Liver (tissue), 8 donors: ENCODE measurements at regions not wholly inside any gene's neighbourhood (a gene's known extent, or its start where the extent isn't known, plus 50 kb on each side); places are given as distances from the start of the nearest gene placed in this dataset.

ENCODE experiments used
- DNase-seq: peaks from one replicate; pipeline ENCODE4 v3.0.0-alpha.2; 2017; ENCODE audit warnings: low spot score
- H3K27ac ChIP-seq, 2 donors: one replicate each; pipeline ENCODE4 v1.7.0; 2013; ENCODE audit warnings: inconsistent platforms in 2 of 2, low read length in 2 of 2, control low read depth in 1 of 2, low read depth in 1 of 2, mild to moderate bottlenecking in 1 of 2
- H3K27me3 ChIP-seq, 4 donors: one replicate each; pipeline versions ENCODE4 v1.6.1 to v1.7.0; 2013; ENCODE audit warnings: low read length in 3 of 4, inconsistent platforms in 1 of 4, mild to moderate bottlenecking in 1 of 4, moderate library complexity in 1 of 4; ENCODE audit not compliant: control insufficient read depth in 4 of 4, insufficient read depth in 4 of 4
- H3K36me3 ChIP-seq, 4 donors: one replicate each; pipeline versions ENCODE4 v1.6.1 to v1.7.0; 2013; ENCODE audit warnings: low read length in 3 of 4, mild to moderate bottlenecking in 3 of 4, low read depth in 1 of 4, moderate library complexity in 1 of 4; ENCODE audit not compliant: control insufficient read depth in 4 of 4, insufficient read depth in 3 of 4
- H3K4me1 ChIP-seq, 4 donors: one replicate each; pipeline versions ENCODE4 v1.6.1 to v1.7.0; 2013; ENCODE audit warnings: low read length in 3 of 4, mild to moderate bottlenecking in 3 of 4, moderate library complexity in 1 of 4; ENCODE audit not compliant: control insufficient read depth in 4 of 4, insufficient read depth in 4 of 4
- H3K4me3 ChIP-seq, 3 donors: one replicate each; pipeline versions ENCODE4 v1.6.1 to v1.7.0; 2013; ENCODE audit warnings: low read length in 3 of 3, control low read depth in 1 of 3, low read depth in 1 of 3, mild to moderate bottlenecking in 1 of 3
- H3K9ac ChIP-seq, 2 donors: one replicate each; pipeline ENCODE4 v1.7.0; 2013; ENCODE audit warnings: low read length in 2 of 2, mild to moderate bottlenecking in 2 of 2, moderate library complexity in 2 of 2, control low read depth in 1 of 2, low read depth in 1 of 2
- H3K9me3 ChIP-seq, 4 donors: one replicate each; pipeline versions ENCODE4 v1.6.1 to v1.7.0; 2013; ENCODE audit warnings: low read length in 3 of 4; ENCODE audit not compliant: control insufficient read depth in 4 of 4
- EGR1 ChIP-seq, 2 donors: IDR thresholded peaks; 2 replicates each; pipeline ENCODE4 v1.6.1; 2016 to 2018; ENCODE audit warnings: antibody characterized with exemption in 2 of 2, low read depth in 2 of 2
- FOXA1 ChIP-seq: IDR thresholded peaks from 2 replicates; pipeline ENCODE4 v1.6.1; 2016; ENCODE audit warnings: antibody characterized with exemption
- FOXA2 ChIP-seq: IDR thresholded peaks from 2 replicates; pipeline ENCODE4 v1.6.1; 2016; ENCODE audit warnings: antibody characterized with exemption
- GABPA ChIP-seq, 2 donors: IDR thresholded peaks in 1 of 2; conservative IDR thresholded peaks in 1 of 2; 2 replicates each; pipeline ENCODE4 v1.6.1; 2016; ENCODE audit warnings: antibody characterized with exemption in 2 of 2, mild to moderate bottlenecking in 1 of 2, moderate library complexity in 1 of 2
- HNF4A ChIP-seq, 2 donors: conservative IDR thresholded peaks; 2 replicates each; pipeline ENCODE4 v1.6.1; 2016; ENCODE audit warnings: antibody characterized with exemption in 2 of 2, mild to moderate bottlenecking in 2 of 2
- JUND ChIP-seq, 2 donors: IDR thresholded peaks; 2 replicates each; pipeline ENCODE4 v1.6.1; 2016; ENCODE audit warnings: antibody characterized with exemption in 2 of 2
- NR2F2 ChIP-seq: IDR thresholded peaks from 2 replicates; pipeline ENCODE4 v1.6.1; 2016; ENCODE audit warnings: antibody characterized with exemption
- RAD21 ChIP-seq, 2 donors: IDR thresholded peaks; 2 replicates each; pipeline ENCODE4 v1.6.1; 2016; ENCODE audit warnings: antibody characterized with exemption in 2 of 2, mild to moderate bottlenecking in 2 of 2
- RXRA ChIP-seq, 2 donors: IDR thresholded peaks; 2 replicates each; pipeline ENCODE4 v1.6.1; 2017 to 2018; ENCODE audit warnings: antibody characterized with exemption in 2 of 2, mild to moderate bottlenecking in 1 of 2
- SP1 ChIP-seq: IDR thresholded peaks from 2 replicates; pipeline ENCODE4 v1.6.1; 2018; ENCODE audit warnings: antibody characterized with exemption, mild to moderate bottlenecking
- TAF1 ChIP-seq: conservative IDR thresholded peaks from 2 replicates; pipeline ENCODE4 v1.6.1; 2016; ENCODE audit warnings: antibody characterized with exemption, mild to moderate bottlenecking
- WGBS: extraction: QIAGEN DNeasy Blood & Tissue Kit; methylation state at CpG from one replicate; pipeline ENCODE4 v1.1.7; 2013; 5-methylcytosine and 5-hydroxymethylcytosine counted together
- TF ChIP-seq, protein P1 (sequence below): IDR thresholded peaks from 2 replicates; pipeline ENCODE4 v1.6.1; 2016; ENCODE audit warnings: antibody characterized with exemption, mild to moderate bottlenecking
- TF ChIP-seq, protein P2 (sequence below): fragments of 150-350 bp; IDR thresholded peaks from 2 replicates; pipeline ENCODE4 v1.5.1; 2017; ENCODE audit warnings: improper control_type of control experiment, low read depth, low read length; ENCODE audit not compliant: missing input control
- TF ChIP-seq, protein P3 (sequence below): IDR thresholded peaks from 2 replicates; pipeline ENCODE4 v1.6.1; 2016; ENCODE audit warnings: antibody characterized with exemption
- donor health status: healthy.
- donor health status: healthy.
- donor health status: healthy.
- donor health status: healthy.
- donor health status: healthy.

DNA sequence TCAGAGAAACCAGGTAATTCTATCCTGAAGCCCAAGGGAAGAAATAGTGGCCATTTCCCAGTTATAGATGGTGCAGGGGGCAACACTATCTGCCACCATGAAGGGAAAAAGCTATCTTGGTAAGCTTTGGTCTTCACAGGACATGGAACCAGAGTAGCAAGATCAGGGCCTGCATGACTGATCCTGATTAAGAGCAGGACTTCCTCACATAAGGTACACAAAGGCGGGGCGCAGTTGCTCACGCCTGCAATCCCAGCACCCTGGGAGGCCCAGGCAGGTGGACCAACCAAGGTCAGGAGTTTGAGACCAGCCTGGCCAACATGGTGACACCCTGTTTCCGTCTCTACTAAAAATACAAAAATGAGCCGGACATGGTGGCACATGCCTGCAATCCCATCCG, 148.4 kb upstream of the USP9X start:
- Histone ChIP-seq H3K4me3 (no peak overlapping the region), H3K27ac (no peak overlapping the region), H3K9ac (no peak overlapping the region), H3K27me3 (no peaks in the 10 kb centered on the region), H3K9me3 (no peaks in the 10 kb centered on the region), H3K4me1 (peaks cover 0 to 4% (median under 1%) of the 10 kb centered on the region in 4 donors), H3K36me3 (no peaks in the 10 kb centered on the region)
- WGBS, result 98% methylated on average over 6 of the region's 6 CpGs
- no peak for DNase-seq
- no peak for TF ChIP-seq RXRA (IDR thresholded peaks at IDR 0.05)
- TF ChIP-seq, protein P1, sequence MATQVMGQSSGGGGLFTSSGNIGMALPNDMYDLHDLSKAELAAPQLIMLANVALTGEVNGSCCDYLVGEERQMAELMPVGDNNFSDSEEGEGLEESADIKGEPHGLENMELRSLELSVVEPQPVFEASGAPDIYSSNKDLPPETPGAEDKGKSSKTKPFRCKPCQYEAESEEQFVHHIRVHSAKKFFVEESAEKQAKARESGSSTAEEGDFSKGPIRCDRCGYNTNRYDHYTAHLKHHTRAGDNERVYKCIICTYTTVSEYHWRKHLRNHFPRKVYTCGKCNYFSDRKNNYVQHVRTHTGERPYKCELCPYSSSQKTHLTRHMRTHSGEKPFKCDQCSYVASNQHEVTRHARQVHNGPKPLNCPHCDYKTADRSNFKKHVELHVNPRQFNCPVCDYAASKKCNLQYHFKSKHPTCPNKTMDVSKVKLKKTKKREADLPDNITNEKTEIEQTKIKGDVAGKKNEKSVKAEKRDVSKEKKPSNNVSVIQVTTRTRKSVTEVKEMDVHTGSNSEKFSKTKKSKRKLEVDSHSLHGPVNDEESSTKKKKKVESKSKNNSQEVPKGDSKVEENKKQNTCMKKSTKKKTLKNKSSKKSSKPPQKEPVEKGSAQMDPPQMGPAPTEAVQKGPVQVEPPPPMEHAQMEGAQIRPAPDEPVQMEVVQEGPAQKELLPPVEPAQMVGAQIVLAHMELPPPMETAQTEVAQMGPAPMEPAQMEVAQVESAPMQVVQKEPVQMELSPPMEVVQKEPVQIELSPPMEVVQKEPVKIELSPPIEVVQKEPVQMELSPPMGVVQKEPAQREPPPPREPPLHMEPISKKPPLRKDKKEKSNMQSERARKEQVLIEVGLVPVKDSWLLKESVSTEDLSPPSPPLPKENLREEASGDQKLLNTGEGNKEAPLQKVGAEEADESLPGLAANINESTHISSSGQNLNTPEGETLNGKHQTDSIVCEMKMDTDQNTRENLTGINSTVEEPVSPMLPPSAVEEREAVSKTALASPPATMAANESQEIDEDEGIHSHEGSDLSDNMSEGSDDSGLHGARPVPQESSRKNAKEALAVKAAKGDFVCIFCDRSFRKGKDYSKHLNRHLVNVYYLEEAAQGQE, result no peak
- no peak for TF ChIP-seq RAD21 (IDR thresholded peaks at IDR 0.05)
- no peak for TF ChIP-seq JUND (IDR thresholded peaks at IDR 0.05)
- no peak for TF ChIP-seq NR2F2
- TF ChIP-seq GABPA (IDR thresholded peaks at IDR 0.05 in 1 of 2, conservative IDR thresholded peaks at IDR 0.05 in 1 of 2), result no peak

DNA sequence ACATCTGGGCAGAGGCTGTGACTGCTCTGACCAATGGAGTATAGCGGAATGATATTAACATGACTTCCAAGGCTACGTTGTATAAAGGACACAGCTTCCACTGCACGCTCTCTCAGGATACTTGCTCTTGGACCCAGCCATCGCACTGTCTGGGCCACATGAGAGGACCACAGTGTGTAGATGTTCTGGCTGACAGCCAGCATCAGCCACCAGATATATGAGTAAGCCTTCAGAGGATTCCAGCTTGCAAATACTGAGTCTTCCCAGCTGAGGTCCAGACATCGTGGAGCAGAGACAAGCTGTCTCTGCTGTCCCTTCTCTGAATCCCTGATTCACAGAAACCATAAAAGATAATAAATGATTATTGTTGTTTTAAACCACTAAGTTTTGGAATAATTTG, 146.8 kb upstream of the USP9X start:
- no peak for TF ChIP-seq HNF4A (conservative IDR thresholded peaks at IDR 0.05)
- TF ChIP-seq, protein P2, sequence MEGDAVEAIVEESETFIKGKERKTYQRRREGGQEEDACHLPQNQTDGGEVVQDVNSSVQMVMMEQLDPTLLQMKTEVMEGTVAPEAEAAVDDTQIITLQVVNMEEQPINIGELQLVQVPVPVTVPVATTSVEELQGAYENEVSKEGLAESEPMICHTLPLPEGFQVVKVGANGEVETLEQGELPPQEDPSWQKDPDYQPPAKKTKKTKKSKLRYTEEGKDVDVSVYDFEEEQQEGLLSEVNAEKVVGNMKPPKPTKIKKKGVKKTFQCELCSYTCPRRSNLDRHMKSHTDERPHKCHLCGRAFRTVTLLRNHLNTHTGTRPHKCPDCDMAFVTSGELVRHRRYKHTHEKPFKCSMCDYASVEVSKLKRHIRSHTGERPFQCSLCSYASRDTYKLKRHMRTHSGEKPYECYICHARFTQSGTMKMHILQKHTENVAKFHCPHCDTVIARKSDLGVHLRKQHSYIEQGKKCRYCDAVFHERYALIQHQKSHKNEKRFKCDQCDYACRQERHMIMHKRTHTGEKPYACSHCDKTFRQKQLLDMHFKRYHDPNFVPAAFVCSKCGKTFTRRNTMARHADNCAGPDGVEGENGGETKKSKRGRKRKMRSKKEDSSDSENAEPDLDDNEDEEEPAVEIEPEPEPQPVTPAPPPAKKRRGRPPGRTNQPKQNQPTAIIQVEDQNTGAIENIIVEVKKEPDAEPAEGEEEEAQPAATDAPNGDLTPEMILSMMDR, result no peak
- TF ChIP-seq EGR1 (IDR thresholded peaks at IDR 0.05; ENCODE audit: low read depth in 2 of 2), result no peak
- no peak for TF ChIP-seq SP1
- no peak for TF ChIP-seq FOXA2
- no peak for TF ChIP-seq TAF1
- no peak for TF ChIP-seq GABPA (IDR thresholded peaks at IDR 0.05 in 1 of 2, conservative IDR thresholded peaks at IDR 0.05 in 1 of 2)
- no peak for TF ChIP-seq FOXA1
- TF ChIP-seq NR2F2, result no peak
- Histone ChIP-seq H3K4me3 (no peak overlapping the region), H3K9me3 (no peaks in the 10 kb centered on the region), H3K4me1 (peaks cover 0 to 4% (median 0%) of the 10 kb centered on the region in 4 donors), H3K27me3 (no peaks in the 10 kb centered on the region), H3K9ac (no peak overlapping the region), H3K36me3 (no peaks in the 10 kb centered on the region), H3K27ac (no peak overlapping the region)
- WGBS, result 90% methylated on average over 5 of the region's 5 CpGs
- DNase-seq, result no peak

DNA sequence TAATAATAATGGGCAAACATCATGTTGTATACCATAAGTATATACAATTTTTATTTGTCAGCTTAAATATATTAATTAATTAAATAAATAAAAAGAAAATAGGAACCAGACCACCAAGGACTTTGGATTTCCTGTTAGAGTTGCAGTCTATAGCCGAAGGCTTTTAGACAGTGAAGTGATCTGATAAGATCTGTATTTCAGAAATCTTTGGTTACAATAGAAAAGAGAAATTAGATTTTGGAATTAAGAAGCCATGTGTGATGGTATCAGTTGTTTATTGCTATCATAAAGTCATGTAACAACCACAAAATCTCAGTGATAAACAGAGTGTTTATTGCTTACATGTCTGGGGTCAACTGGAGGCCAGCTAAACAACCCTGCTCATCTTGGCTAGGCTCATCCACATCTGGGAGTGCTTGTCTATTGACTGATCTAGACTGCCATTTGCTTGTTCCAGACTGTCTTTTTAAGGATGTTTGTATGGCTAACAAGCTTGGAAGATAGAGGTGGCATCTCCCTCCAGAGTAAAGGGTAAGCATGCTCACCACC, 142.1 kb upstream of the USP9X start:
- Histone ChIP-seq H3K27me3 (no peaks in the 10 kb centered on the region), H3K4me1 (peaks cover 2 to 3% (median 2%) of the 10 kb centered on the region in 4 donors), H3K36me3 (no peaks in the 10 kb centered on the region), H3K9ac (no peak overlapping the region), H3K27ac (no peak overlapping the region), H3K4me3 (no peak overlapping the region), H3K9me3 (no peaks in the 10 kb centered on the region)
- WGBS, result 92% methylated on average over 1 of the region's 1 CpG
- no peak for DNase-seq
- TF ChIP-seq, protein P1, result no peak
- TF ChIP-seq, protein P3, sequence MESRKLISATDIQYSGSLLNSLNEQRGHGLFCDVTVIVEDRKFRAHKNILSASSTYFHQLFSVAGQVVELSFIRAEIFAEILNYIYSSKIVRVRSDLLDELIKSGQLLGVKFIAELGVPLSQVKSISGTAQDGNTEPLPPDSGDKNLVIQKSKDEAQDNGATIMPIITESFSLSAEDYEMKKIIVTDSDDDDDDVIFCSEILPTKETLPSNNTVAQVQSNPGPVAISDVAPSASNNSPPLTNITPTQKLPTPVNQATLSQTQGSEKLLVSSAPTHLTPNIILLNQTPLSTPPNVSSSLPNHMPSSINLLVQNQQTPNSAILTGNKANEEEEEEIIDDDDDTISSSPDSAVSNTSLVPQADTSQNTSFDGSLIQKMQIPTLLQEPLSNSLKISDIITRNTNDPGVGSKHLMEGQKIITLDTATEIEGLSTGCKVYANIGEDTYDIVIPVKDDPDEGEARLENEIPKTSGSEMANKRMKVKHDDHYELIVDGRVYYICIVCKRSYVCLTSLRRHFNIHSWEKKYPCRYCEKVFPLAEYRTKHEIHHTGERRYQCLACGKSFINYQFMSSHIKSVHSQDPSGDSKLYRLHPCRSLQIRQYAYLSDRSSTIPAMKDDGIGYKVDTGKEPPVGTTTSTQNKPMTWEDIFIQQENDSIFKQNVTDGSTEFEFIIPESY, result no peak
- no peak for TF ChIP-seq SP1
- TF ChIP-seq FOXA2, result no peak
